GM12892 (cell line): ENCODE measurements at regions not wholly inside any gene's neighbourhood (a gene's known extent, or its start where the extent isn't known, plus 50 kb on each side); places are given as distances from the start of the nearest gene placed in this dataset.

Experiments used
- POLR2A ChIP-seq: IDR thresholded peaks from 2 replicates; pipeline ENCODE4 v1.6.1; 2011; ENCODE audit warnings: low read depth, low read length, control low read depth
- POLR2AphosphoS5 ChIP-seq: IDR thresholded peaks from 2 replicates; pipeline ENCODE4 v1.6.1; 2011; ENCODE audit warnings: low read depth, low read length, control low read depth
- TAF1 ChIP-seq: IDR thresholded peaks from 2 replicates; pipeline ENCODE4 v1.6.1; 2011; ENCODE audit warnings: low read depth, mild to moderate bottlenecking, control low read depth, low read length, borderline replicate concordance

GRCh38 chr3:22441711-22442110 is 690.7 kb upstream of the ZNF385D start:
- TF ChIP-seq POLR2A, result no peak
- no peak for TF ChIP-seq POLR2AphosphoS5
- no peak for TF ChIP-seq TAF1
